H1 (cell line): ENCODE measurements at regions not wholly inside any gene's neighbourhood (a gene's known extent, or its start where the extent isn't known, plus 50 kb on each side); places are given as distances from the start of the nearest gene placed in this dataset.

Source experiments
- CHD7 ChIP-seq: fragments of 300-600 bp; sonication (generic); IDR thresholded peaks from 2 replicates; pipeline ENCODE4 v1.7.1; 2012; ENCODE audit warnings: low read length, moderate library complexity, mild to moderate bottlenecking, inconsistent platforms; ENCODE audit not compliant: insufficient replicate concordance
- EZH2 ChIP-seq: fragments of 200-600 bp; sonication (generic); IDR thresholded peaks from 2 replicates; pipeline ENCODE4 v1.7.1; 2012; ENCODE audit warnings: low read depth, mild to moderate bottlenecking, moderate library complexity, low read length, inconsistent platforms; ENCODE audit not compliant: severe bottlenecking

- no peak for TF ChIP-seq CHD7
- TF ChIP-seq EZH2 = no peak
- TF ChIP-seq, all 59 proteins: peak for 0
Measured at GRCh38 chr10:24777196-24777595, 53.5 kb upstream of the ARHGAP21 start (continued).
